ENCODE measurements at regions not wholly inside any gene's neighbourhood (a gene's known extent, or its start where the extent isn't known, plus 50 kb on each side); places are given as distances from the start of the nearest gene placed in this dataset.

GRCh38 chr14:44287858-44288257 is 219.2 kb downstream of the FSCB start:
- DNase-seq, result no peak

DNA sequence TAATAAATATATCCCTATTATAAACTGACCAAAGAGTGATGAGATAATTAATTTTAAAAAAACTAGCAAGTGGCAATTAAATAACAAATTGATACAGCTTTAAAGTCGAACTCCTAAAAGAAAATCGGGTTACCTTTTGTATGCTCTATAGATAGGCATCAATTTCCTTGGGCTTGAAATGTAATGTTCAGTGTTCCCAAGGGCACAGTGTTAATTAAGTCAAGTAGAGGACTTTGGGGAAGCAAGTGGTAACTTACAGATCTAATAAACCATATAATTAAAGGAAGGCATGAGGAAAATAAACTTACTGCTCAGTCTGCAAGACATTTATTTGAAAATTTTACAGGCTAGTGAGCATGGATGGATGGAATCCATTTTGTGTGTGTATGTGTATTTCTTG is 220.9 kb downstream of the FSCB start:
- no peak for DNase-seq

- DNase-seq, result no peak
Observed at GRCh38 chr14:44283836-44284235, 223.2 kb downstream of the FSCB start.

GRCh38 chr14:44279357-44279756 is 227.7 kb downstream of the FSCB start:
- DNase-seq, result no peak

- DNase-seq, result no peak
Observed at GRCh38 chr14:44271637-44272036, 235.4 kb downstream of the FSCB start.

- DNase-seq, result no peak
Observed at GRCh38 chr14:44271006-44271405, 236.1 kb downstream of the FSCB start.

- no peak for DNase-seq
Observed at GRCh38 chr14:44265246-44265645, 241.8 kb downstream of the FSCB start.

- DNase-seq, result no peak
Observed at GRCh38 chr14:44215660-44216059, 291.4 kb downstream of the FSCB start.

- DNase-seq, result no peak
Observed at GRCh38 chr14:44211718-44212117, 295.4 kb downstream of the FSCB start.

GRCh38 chr14:44204061-44204835 is 302.8 kb downstream of the FSCB start:
- DNase-seq, result no peak

GRCh38 chr14:44180975-44181374 is 326.1 kb downstream of the FSCB start:
- no peak for DNase-seq

DNA sequence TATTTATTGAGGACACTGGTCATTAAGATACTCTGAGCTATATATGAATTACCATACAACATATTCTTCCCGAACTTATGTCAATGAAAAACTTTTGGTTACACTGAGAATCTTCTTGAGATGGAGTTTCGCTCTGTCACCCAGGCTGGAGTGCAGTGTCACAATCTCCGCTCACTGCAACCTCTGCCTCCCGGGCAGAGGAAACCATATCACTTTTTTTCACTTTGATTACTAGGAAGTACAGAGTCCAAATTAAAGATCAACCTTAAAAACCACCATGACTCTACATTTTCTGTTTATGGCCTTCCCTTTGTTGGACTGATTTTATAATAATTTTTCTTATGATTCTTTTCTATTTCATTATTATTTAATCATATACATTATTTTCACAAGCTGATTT is 336.5 kb downstream of the FSCB start:
- DNase-seq, result no peak

DNA sequence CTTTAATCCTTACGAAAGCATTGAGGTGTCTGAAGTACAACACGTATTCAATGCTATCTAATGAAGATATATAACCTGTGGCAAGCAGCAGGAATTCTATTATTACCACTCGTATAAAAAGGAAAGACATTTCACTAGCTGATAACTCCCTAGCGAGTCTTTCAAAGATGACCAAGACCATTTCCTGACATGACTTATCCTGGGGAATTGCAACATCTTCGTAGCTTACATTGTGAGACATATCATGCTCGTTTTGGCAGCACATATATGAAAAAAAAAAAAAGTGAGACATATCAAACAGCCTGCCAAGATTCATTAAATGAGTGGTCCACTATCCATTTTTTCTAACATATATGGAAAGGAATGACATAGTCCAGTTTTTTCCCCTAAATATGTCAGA is 337.0 kb downstream of the FSCB start:
- DNase-seq, result no peak

DNA sequence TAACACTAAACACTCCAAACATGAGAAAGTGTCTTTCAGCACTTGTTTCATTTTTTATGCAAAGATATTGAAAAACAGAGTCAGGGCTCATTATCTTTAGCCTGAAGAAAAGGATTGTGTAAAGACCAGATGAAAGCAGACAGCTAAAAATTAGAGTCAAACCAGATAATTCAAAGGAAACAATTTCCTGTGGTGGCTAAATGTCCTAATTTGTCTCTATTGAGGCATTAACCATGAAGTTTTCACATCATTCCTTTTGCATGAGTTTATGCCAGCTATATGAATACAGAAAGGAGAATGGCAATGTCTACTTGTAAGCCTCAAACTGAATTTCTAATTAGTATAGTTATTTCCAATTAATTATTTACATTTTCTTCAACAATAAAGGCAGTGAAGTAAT is 338.5 kb downstream of the FSCB start:
- DNase-seq, result no peak

GRCh38 chr14:44166611-44167010 is 340.5 kb downstream of the FSCB start:
- DNase-seq, result no peak

DNA sequence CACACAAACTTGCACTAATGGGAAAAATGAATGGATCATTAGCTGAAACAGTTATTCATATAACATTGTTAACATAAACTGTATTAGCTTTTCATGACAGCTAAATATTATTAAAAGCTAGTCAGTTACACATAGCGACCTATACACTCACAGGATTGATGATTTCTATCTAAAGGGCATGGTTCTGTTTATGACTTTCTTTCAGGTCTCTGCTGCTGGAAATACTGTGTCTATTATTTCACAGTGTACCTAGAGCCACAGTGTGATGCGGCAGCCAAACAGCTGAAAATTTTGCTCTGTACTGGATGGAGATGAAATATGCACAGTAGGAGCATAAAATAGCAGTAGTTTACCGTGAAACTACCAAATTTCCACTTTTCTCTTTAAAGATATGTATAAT is 341.1 kb downstream of the FSCB start:
- DNase-seq, result no peak

GRCh38 chr14:44165286-44165685 is 341.8 kb downstream of the FSCB start:
- DNase-seq, result no peak

- no peak for DNase-seq
Observed at GRCh38 chr14:44163946-44164345, 343.1 kb downstream of the FSCB start.

DNA sequence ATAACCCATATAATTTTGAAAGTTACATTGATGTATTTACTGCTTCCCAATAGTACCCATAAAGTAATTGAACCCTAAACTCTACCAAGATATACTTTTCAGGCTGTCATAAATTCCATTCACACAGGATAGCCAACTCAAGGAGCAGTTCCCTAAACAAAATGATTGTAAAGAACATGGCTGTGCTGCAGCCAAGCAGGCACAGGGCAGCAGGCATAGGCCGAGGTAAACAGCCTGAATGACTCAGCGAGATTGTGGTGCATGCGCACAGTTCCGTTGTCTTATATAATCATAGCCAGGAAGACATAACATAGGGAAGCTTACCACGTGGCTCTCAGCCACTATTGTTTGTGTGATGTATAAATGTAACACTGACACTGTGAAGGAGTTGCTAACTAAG is 344.9 kb downstream of the FSCB start:
- DNase-seq, result no peak

DNA sequence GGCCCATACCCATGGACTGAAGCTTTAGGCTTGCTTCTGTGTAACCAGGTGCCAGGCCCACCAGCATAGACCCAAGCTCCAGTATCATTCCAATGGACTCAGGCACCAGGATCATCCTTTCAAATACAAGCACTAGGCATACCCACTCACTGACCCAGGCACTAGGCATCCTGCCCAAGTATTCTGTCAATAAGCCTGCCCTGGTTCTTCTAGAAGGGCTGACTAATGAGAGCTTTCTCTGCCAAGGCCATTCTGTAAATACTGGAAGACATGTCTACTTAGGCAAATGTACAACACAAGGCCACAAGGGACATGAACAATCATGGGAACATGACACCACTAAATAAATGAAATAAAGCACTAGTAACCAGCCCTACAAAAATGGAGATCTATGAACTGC is 352.2 kb downstream of the FSCB start:
- DNase-seq, result no peak

DNA sequence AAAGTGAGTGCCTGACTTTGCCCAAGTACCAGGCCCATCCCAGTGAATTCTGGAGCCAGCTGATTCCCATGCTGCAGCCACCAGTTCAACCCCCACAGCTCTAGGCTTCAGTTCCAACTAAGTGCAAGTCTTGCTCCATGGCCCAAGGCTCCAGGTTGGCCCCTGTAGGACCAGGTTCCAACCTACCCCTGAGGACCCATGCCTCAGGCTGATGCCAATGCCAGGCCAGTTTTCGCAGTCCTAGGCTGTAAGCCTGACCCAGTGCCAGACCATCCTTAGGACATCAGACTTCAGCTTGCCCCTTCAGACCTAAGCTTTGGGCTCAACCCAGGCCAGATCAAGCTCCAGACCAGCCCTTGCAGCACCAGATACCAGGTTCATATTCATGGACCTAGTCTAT is 352.6 kb downstream of the FSCB start:
- DNase-seq, result no peak

- DNase-seq, result no peak
Observed at GRCh38 chr14:44151130-44151820, 355.8 kb downstream of the FSCB start.

- DNase-seq, result no peak
Observed at GRCh38 chr14:44149597-44149996, 357.5 kb downstream of the FSCB start.

GRCh38 chr14:44142006-44142405 is 365.1 kb downstream of the FSCB start:
- DNase-seq, result no peak

DNA sequence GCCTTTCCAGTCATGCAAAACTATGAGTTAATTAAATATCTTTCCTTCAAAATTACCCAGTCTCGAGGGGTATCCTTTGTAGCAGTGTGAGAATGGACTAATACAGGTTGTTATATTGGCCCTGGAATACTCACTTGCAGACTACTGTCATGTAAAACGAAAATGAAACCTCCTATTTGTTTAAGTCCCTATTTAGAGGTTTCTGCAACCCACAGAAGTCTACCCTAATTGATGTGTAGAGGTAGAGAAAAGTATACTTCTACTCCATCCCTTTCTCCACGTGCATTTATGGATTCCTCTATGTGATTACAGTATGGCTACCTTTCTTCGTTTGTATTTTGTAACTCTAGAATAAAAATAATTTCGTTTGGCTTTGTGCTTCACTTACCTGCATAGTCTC is 371.1 kb downstream of the FSCB start:
- DNase-seq, result no peak
